Left lung (tissue), 4 donors: ENCODE measurements at regions not wholly inside any gene's neighbourhood (a gene's known extent, or its start where the extent isn't known, plus 50 kb on each side); places are given as distances from the start of the nearest gene placed in this dataset.
A peak's percentile ranks its signal among the peaks of the same experiment; 100 is the strongest.

Experiments used
- ATAC-seq: fragments of 200-7000 bp; cut with Tn5 transposase; one replicate; pipeline ENCODE4 v1.9.1; 2020; ENCODE audit warnings: moderate library complexity
- DNase-seq, 4 donors: peaks; one replicate each; pipeline ENCODE4 v3.0.0-alpha.2; 2013 to 2020
- H3K27ac ChIP-seq, 2 donors: fragments of 200-600 bp; sonication (generic) in 1 of 2; one replicate each; pipeline versions ENCODE4 v1.5.0 to v1.8.0; 2020 to 2021
- H3K27me3 ChIP-seq, 2 donors: fragments of 200-600 bp; sonication (generic) in 1 of 2; one replicate each; pipeline versions ENCODE4 v1.5.0 to v1.8.0; 2020 to 2021
- H3K36me3 ChIP-seq, 2 donors: fragments of 200-600 bp; sonication (generic) in 1 of 2; one replicate each; pipeline versions ENCODE4 v1.5.0 to v1.8.0; 2020 to 2021
- H3K4me1 ChIP-seq, 2 donors: fragments of 200-600 bp; one replicate each; pipeline ENCODE4 v1.8.0; 2021
- H3K4me3 ChIP-seq, 2 donors: fragments of 200-600 bp; sonication (generic) in 1 of 2; one replicate each; pipeline versions ENCODE4 v1.5.0 to v1.8.0; 2020 to 2021; ENCODE audit warnings: mild to moderate bottlenecking in 1 of 2
- H3K9me3 ChIP-seq, 2 donors: fragments of 200-600 bp; sonication (generic) in 1 of 2; one replicate each; pipeline versions ENCODE4 v1.5.0 to v1.8.0; 2020 to 2021
- CTCF ChIP-seq, 2 donors: fragments of 200-600 bp; sonication (generic) in 1 of 2; IDR thresholded peaks; one replicate each; pipeline versions ENCODE4 v1.5.0 to v1.8.0; 2021; ENCODE audit warnings: antibody characterized with exemption in 2 of 2
- intact Hi-C, 2 donors: fragments of 100-400 bp; cut with DNase I; formaldehyde crosslinking; loops; one replicate each; pipeline versions ENCODE4 v1.11.2 to v1.14.2; 2022
- donor health status: DM: no; HTN: yes; CAD: no.
- donor health status: DM: no; HTN: no; CAD: no.

- no peak for DNase-seq
- Histone ChIP-seq H3K36me3 (no peaks in the 10 kb centered on the region), H3K9me3 (peaks cover 0 to 2% of the 10 kb centered on the region in 2 donors), H3K27ac (no peak overlapping the region), H3K4me3 (no peak overlapping the region), H3K4me1 (no peaks in the 10 kb centered on the region), H3K27me3 (no peaks in the 10 kb centered on the region)
- TF ChIP-seq CTCF (IDR thresholded peaks at IDR 0.05) = no peak
- intact Hi-C loops = no loop called here
- ATAC-seq = no peak
Measured at GRCh38 chr2:180443888-180444287, 436.8 kb upstream of the CWC22 start.

GRCh38 chr2:180442860-180443644 lies 436.0 kb upstream of the CWC22 start:
- intact Hi-C loops = no loop called here
- Histone ChIP-seq H3K9me3 (peaks cover 0 to 2% of the 10 kb centered on the region in 2 donors), H3K36me3 (no peaks in the 10 kb centered on the region), H3K27ac (no peak overlapping the region), H3K27me3 (no peaks in the 10 kb centered on the region), H3K4me1 (no peaks in the 10 kb centered on the region), H3K4me3 (no peak overlapping the region)
- DNase-seq = no peak
- no peak for TF ChIP-seq CTCF (IDR thresholded peaks at IDR 0.05)
- no peak for ATAC-seq

- ATAC-seq (no peak), DNase-seq (no peak)
- TF ChIP-seq CTCF (IDR thresholded peaks at IDR 0.05) = no peak
- Histone ChIP-seq H3K27me3 (no peaks in the 10 kb centered on the region), H3K36me3 (no peaks in the 10 kb centered on the region), H3K27ac (no peak overlapping the region), H3K4me1 (no peaks in the 10 kb centered on the region), H3K9me3 (peaks cover 0 to 2% of the 10 kb centered on the region in 2 donors), H3K4me3 (no peak overlapping the region)
- intact Hi-C loops = no loop called here
Measured at GRCh38 chr2:180419212-180419611, 412.1 kb upstream of the CWC22 start.

- H3K4me3 ChIP-seq = no peak overlapping the region
- ATAC-seq = no peak
- H3K9me3 ChIP-seq = peaks cover 0 to 2% of the 10 kb centered on the region in 2 donors
- H3K36me3 ChIP-seq = no peaks in the 10 kb centered on the region
- H3K27me3 ChIP-seq = no peaks in the 10 kb centered on the region
- no peak for TF ChIP-seq CTCF (IDR thresholded peaks at IDR 0.05)
- no peaks in the 10 kb centered on the region for H3K4me1 ChIP-seq
- no peak overlapping the region for H3K27ac ChIP-seq
- no peak for DNase-seq
- intact Hi-C loops = no loop called here
Measured at GRCh38 chr2:180416627-180417026, 409.5 kb upstream of the CWC22 start.

GRCh38 chr2:180413336-180413735 lies 406.2 kb upstream of the CWC22 start:
- no peak for DNase-seq
- no peak overlapping the region for H3K4me3 ChIP-seq
- H3K36me3 ChIP-seq = no peaks in the 10 kb centered on the region
- H3K9me3 ChIP-seq = no peaks in the 10 kb centered on the region
- H3K27ac ChIP-seq = no peak overlapping the region
- H3K27me3 ChIP-seq = no peaks in the 10 kb centered on the region
- TF ChIP-seq CTCF (IDR thresholded peaks at IDR 0.05) = no peak
- ATAC-seq = peak; percentile 24
- intact Hi-C loops = no loop called here
- no peaks in the 10 kb centered on the region for H3K4me1 ChIP-seq
